Iris pigment epithelial cell (primary cell): ENCODE measurements at regions not wholly inside any gene's neighbourhood (a gene's known extent, or its start where the extent isn't known, plus 50 kb on each side); places are given as distances from the start of the nearest gene placed in this dataset.

Experiments
- DNase-seq: peaks from one replicate; pipeline ENCODE4 v3.0.0-alpha.2; 2011; ENCODE audit warnings: low read depth

DNA sequence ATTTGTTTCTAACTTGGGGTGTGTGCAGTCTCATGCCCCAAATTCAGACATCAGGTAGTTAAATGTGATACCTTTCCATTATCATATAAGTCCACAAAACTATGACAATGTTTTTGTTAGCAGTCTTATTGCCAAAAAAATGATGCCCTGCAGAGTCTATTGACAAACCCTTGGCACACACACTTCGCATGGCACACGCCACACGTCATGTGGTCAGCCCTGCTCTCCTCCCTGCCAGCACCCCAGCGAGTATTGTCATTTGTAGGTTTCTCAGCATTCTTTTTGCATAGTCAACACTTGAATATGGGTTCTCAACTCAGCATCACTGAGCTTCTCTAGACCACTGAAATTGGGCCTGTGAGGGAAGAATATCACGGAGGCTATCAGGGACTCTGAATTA lies 356.0 kb downstream of the INHBA start:
- DNase-seq: no peak

DNA sequence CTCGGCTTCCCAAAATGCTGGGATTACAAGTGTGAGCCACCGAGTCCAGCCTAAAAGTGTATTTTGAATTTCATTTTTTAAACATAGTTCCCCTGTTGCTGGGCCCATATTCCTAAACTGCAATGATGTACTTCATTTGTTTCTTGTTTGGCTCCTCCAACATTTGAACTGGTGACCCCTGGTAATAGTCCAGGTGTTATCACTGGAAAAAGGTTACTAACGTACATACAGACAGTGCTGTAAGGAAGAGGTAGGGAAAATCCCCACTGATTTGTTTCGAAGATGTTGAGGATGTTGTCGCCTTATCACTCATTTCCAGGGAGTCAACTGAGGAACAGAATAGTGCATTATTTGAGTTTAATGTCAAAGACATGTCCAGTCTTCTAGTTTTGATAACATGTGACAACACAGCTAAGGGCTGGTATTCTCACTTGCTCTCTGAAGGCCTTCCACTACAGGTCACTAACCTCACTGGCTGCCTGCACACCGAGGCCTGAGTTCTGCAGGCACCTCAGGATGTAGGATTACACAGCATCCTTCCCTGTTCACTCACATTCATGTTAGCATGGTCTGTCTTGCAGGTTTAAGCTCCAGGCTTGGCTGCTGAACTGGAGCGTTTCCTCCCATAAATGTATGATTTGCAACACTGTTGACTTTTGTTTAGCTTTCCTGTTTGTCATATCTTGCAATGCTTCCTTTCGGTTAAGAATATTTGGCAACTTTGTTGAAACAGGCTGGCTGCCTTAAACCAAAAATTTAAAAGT lies 362.8 kb downstream of the INHBA start:
- DNase-seq: no peak

DNA sequence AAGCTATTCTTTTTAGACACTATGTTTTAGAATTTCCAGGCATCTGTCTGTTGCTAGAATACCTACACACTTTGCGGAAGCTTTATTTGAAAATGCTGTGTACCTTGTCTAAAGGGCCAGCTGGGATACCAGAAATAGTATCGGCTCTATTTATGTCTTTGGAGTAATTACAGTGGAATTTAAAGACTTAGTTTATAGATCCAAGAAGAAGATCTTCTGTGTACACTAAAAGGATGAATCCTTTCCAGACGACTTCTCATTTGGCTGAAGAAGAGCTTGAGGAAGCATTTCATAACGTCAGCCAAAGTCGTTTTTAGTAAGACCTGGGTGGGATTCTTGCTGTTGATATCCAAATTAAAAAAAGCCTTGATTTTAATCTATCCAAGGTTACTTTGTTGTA lies 365.9 kb downstream of the INHBA start:
- peak; percentile 2 for DNase-seq

DNA sequence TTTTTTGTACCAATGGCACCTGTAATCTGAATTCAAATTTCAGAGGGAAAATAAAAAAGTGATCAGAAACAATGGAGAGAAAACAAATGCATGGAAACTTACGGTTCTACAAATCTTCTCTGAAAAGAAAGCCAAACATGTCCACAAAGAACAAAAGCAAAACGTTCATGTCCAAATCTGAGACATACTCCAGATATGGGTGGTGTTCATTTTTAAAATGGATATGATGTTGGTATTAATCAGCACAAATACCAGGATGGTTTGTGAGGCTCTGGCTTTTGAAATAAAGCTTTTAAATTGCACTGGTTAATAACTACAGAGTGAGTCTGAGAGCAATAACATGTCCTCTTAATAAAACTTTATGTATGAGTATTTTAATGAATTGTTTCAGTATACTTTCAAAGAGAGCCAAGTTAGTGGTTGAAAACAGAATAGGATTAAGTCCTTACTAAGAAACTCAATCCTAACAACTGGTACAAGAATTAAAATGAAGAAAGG lies 366.4 kb downstream of the INHBA start:
- DNase-seq: no peak

DNA sequence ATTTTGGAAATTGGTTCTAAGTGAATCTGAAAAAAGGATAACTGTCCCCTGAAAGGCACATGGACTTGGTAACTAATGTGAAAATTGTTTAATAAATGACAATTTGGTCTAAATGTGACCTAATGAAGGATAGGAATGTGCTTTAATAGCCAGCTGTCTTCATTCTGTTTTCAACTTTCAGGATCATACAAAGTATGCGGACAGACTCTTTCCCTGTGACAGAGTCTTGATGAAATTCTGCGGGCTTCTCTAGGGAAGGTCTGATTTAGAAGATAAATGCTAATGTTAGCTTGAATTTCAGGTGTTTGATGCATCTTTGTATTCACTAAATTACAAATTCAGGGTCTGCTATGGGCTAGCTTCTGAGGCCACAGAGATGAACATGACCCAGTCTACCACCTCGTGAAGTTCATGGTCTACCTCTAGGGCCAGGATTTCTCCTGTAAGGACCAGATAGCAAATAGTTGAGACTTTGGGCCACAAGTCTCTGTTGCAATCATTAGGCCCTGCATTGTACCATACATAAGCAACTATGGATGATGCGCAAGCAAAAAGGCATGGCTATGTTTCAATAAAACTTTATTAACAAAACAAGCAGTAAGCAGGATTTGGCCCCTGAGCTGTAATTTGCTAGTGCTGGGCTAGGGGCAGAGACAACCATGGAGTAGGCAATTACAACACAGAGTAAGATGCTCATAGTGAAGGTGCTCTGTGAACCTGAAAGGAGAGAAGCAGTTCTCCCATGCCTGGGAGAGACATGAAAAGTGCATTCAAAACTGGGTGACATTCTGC lies 368.6 kb downstream of the INHBA start:
- no peak for DNase-seq

DNA sequence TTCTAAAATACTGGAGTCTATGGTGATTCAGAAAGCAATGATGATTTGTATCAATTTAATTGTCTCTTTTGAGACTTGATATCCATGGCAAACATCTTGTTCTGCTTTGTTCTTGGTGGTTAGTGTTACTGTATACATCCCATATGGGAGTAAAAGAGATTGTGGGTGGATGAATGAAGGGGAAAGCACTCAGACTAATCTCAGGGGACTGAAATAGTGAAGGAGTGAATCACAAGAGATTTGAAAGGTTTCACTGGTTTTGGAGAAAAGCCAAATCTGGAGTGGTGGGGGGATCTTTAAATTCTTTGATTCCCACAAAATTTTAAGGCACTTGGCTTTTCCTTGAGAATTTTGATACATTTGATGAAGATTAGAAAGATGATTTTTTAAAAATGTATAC lies 369.4 kb downstream of the INHBA start:
- DNase-seq: peak; percentile 82

DNA sequence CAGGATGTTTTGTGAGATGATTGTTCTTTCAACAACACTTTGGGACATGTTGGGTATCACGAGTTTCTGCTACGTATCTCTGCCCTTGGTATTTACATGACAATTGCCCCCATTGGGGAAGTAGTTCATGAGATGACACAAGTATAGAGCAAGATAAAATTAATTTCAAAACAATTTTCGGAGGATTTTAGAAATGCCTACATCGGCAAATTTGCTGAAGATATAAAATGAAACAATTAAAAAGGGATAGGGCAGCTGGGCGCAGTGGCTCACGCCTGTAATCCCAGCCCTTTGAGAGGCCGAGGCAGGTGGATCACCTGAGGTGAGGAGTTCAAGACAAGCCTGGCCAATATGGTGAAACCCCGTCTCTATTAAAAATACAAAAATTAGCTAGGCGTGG lies 371.7 kb downstream of the INHBA start:
- no peak for DNase-seq

DNA sequence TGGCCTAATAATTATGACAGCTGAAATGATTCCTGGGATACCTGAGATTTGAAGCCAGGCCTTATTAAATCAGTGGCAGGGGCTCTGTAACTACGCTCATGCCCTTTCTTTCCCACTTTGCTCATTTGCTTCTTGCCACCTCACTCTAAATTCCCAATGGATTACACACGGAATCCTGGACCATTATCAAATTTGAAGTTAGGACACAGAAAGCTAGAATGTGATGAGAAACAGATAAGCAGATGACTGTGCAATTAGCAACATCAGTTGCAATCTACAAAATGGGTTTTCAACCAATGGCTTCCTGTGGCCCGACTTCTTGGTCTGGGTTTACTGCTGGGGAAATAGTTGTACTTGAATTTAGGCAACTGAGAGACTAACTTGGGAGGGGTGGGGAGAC lies 374.3 kb downstream of the INHBA start:
- no peak for DNase-seq

DNA sequence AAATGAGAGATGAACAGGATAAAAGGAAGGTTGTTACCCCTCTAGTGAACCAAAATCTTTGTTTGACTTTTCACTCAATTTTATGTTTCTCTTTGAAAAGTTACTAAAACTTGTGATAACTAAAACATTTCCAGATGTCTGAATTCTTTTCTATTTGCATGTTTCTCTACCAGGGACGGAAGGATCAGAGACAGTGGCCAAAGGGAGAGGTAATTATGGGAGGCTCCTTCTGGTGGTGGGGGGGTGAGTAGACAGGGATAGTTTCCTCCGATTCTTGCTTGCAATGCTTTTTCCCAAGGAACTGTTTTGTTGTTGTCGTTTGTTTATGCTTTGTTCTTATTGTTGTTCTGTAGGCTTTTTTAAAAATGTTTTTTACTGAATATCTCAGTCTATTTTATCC lies 374.8 kb downstream of the INHBA start:
- no peak for DNase-seq

DNA sequence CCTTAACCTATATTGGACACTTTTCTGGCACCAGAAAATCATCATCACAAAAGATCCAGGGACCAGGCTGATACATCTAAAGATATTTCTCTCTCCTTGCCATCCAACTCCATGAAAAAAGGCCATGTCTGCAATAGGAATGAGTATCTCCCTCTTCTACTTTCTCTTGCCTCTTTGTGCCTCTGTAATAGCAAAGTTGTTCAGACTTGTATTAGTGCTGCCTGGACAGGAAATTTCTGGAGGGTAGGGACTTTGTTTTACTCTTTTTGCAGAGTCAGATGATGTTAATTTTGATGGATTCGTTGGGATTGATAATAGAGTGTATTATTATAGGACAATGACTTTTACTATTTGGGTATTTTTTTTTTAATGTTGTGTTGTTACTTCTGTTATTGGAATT lies 376.3 kb downstream of the INHBA start:
- no peak for DNase-seq

DNA sequence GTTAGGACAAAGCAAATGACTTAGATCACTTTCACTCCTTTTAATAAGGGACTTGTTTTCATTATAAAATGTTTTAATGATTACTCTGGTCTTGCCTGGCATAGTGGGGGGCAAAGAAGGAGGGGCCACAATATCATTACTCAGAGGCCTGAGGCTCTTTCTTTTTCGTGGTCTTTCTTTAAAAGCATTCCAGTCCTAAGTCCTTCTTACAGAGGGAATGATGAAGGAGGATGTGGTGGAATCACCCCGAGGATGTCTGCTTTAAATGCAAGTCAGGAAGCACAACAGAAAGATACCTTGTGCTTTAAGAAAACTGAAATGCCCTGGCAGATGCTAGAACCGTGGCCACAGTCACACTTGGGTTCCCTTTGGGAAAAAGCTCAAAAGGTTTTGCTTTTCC lies 379.1 kb downstream of the INHBA start:
- no peak for DNase-seq

DNA sequence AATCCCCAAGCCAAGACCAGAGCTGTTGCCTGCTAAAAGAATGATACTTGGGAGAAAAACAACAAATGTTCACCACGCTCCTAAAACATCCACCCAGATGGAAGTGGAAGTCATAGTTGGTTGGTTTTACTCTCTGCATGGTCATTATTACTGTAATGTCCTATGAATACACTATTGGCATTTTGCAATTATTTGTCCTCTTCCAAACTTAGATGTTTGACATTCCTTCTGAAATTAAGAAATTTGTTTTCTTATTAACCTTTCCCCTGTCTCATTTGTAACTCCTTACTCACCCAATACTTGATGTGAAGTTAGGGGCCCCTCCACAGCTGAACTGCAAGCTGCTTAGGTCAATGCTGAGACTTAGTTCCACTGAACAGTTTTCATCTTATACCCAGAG lies 383.3 kb downstream of the INHBA start:
- DNase-seq: peak; percentile 16

DNA sequence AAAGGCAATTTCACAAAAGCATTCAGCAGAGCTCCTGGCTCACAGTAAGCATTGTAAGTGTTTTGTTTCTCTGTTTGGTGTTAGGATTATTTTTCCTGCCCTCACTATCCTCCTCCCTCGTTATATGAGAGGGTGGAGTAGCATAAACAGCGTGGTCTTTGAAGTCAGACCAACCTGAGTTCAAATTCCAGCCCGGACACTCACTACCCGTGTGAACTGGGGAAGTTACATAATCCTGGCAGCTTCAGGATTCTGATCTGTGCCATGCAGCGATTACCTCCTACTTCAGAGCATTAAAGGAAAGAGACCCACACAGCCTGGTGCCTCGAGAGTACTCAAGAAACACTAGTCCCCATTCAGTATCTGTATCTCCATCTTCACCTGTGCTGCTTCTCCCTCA lies 386.5 kb downstream of the INHBA start:
- peak; percentile 74 for DNase-seq

DNA sequence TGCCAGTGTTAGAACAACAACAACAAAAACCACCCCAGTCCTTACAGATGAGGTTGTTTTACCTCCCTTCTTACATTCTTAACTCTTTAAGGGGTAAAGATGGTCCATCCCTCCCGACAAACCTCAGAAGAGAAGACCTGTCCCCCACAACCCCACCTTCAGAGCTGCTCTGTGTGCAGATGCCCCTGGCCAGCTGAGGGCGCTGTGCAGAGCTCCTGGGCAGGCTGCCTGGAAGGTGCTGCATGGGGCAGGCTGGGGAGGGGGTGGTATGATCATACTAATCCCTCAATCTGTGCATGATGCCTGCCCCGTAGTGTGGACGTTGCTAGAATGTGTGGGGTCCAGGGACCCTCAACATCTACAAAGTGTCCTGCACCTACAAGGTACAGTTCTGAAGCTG lies 387.1 kb downstream of the INHBA start:
- DNase-seq: no peak

DNA sequence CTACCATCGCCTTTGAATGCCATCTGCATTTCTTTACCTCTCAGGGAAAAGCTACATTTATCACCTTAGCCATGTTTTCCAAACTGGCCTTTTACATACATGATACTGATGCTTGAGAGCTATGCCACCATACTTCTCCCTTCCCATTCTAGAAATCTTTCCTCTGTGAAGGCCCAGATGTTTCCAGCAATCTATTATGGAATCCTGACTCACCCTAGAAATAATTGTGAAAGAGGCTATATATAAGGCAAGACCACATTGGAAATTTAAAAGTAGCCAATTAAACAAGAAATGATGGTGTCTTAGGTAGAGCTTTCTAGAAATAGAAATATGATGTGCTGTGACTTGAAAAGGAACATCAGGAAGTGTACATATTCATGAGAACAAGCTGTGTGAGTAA lies 389.7 kb downstream of the INHBA start:
- no peak for DNase-seq

DNA sequence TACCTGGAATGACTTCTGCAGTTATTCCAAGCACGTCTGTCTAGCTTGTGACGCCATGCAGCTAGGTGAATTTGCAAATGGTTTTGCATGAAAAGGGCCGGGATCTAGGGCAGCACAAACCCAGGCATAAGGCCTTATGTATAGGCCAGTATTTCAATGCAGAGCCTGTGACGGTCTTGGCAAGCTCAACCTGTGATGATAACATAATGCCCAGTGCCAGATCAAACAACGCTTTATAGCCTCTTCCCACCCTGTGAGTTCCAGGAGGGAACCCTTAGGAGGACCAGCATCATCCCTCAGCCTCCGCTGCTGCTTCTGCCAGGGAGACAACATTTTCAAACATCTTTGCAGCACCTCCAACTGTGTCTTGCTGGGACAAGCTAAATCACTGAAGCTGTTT lies 390.7 kb downstream of the INHBA start:
- DNase-seq: no peak

DNA sequence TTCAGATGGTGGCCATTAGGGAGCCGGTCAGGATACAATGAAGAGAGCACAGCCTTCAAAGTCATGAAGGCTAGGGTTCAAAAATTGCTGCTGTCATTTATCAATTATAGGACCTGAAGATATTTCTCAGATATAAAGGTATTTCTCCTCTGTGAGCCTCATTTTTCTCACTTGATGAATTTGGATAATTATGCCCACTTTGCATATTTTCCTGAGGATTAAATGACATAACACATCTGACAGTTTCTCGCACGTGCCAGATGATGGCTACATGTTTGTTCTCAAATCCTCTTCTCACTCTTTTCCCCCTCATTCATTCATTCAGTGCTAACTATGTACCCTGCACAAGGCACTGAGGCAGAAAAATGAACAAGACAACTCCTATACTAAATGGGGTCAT lies 391.6 kb downstream of the INHBA start:
- DNase-seq: no peak

DNA sequence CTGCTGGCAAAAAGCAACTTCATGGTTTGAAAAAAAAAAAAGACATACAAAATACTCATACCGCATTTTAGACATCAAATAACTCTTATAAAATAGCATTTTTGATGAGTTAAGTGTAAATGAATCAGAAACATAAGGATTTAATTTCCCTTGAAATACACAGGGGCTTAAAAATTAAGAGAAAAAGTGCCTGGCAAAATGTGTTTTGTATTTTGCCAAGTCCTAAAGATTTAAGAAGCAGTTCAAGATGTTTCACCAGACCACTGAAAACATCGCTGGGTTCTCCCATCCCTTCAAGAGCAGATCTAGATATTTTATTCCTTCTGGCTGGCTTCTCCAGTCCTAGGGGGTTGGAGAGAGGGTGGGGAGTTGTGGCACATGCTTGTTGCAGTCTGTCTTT lies 396.4 kb downstream of the INHBA start:
- no peak for DNase-seq

DNA sequence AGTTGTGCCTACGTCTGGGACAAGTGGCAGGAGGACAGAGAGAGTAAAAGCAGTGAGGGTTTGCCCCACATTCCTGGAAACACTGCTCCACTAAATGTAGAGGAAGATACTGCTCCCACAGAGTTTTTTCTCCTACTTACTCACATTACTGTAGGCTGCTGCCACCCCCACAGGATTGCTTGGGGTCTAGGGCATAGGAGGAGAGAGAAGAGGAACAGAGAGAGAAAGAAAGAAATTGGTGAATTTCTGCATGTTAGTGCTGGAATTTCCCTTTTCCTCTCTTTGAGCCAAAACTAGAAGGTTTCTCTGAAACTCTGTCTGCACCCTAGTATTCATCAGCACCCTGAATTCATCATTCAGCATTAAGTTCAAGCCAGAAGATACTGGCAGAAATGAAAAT lies 397.9 kb downstream of the INHBA start:
- no peak for DNase-seq

DNA sequence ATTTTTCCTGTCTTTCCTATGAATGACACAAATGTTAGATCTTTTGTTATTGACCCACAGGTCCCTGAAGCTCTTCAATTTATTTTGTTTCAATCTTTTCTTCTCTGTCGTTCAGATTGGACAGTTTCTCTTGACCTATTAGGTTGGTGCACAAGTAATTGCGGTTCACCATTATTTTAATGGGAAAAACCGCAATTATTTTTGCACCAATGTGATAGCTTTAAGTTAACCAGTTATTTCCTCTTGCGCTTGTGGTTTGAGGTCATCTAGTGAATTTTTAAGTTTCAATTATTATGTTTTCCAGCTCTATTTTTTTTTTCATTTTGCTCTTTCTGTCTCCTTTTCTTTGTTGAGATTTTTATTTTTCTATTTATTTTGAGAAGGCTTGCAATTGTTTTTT lies 399.2 kb downstream of the INHBA start:
- no peak for DNase-seq

DNA sequence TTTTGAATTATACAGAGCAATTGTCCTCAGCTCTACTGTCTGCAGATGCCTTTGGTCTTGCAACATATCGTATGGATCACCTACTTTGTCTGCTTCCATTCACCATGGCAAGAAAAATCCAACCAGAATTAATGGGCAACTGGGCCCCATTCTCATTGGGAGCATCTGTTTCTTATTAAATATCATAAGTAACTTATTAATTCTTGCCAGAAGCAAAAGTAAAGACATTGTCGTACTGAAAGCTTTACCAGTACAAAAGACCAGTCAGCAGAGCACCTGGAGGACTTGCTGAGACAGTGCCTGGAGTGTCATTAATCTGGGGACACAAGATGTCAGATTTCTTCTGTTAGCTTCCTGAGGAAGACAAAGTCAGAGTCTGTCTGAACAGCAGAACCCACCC lies 404.5 kb downstream of the INHBA start:
- no peak for DNase-seq

DNA sequence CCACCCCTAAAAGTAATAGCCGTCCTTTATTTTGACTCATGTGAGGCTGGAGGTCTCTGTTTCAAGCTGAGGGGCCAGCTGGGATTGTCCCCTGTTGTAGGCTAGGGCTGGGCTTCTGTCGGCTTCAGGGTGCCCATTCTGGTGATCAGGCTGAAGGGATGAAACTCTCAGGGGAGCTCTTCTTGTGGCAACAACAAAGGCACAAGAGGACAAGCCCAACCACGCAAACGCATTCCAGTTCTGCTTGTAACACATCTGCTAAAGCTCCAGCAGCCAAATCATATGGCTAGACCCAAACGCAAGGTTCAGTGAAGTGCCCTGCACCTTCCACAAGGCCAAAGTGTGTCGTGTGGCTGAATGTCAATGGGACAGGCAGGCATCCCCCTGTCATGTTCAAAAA lies 405.7 kb downstream of the INHBA start:
- DNase-seq: no peak

DNA sequence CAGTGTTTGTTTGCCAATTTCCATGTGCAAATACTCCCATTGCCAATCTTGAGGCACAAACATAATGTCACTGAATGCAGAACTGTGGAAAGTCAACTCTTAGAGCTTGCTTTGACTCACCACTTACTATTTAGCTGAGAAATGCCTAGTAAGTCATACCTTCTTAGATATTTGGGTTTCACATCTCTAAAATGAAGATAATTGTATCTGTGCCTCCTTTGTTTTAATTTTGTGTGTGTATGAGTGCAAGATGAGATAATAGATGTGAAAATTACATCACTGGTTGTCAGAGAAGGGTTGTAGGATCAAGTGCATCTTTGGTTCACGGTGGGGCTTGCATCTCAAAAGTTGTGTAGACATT lies 407.5 kb downstream of the INHBA start:
- DNase-seq: no peak
